K562 (cell line): ENCODE measurements at regions not wholly inside any gene's neighbourhood (a gene's known extent, or its start where the extent isn't known, plus 50 kb on each side); places are given as distances from the start of the nearest gene placed in this dataset.

Source experiments
- ATAC-seq: fragments of 200-7000 bp; cut with Tn5 transposase; 3 replicates; pipeline ENCODE4 v1.9.1; 2020; ENCODE audit warnings: moderate library complexity
- BruUV-seq: library from RNA; stranded (reverse); fragments of 400-500 nt; replicated peaks from 2 replicates; lab custom pipeline; 2021; lab: Mats Ljungman, UMichigan
- CTCF ChIA-PET: fragments of 300-600 bp; formaldehyde crosslinking; extraction: SDS; loops from one replicate; lab custom pipeline; 2021; ENCODE audit warnings: low intra/inter-chr PET ratio; lab: Yijun Ruan, JAX
- POLR2A ChIA-PET: fragments of 300-600, 350-650 bp; sonication (Branson Sonifier 250); formaldehyde crosslinking; extraction: SDS; loops from one replicate; lab custom pipeline; 2021; ENCODE audit warnings: antibody characterized with exemption, inconsistent platforms; lab: Yijun Ruan, JAX
- DNase-seq, 4 experiments: peaks; one replicate each; pipeline versions ENCODE4 v3.0.0 to v3.0.0-alpha.2; 2011 to 2018; ENCODE audit warnings: low spot score in 3 of 4, mixed read lengths in 3 of 4; ENCODE audit errors: extremely low read depth in 1 of 4
- FAIRE-seq: peaks from 2 replicates; lab custom pipeline; 2011; peaks lifted over from hg19 to GRCh38; lab: Jason Lieb, UNC
- H2AFZ ChIP-seq: 2 replicates; pipeline ENCODE4 v1.6.0; 2011; ENCODE audit warnings: low read depth, low read length, control low read depth, inconsistent platforms
- H3K27ac ChIP-seq: fragments of 200-600 bp; 3 replicates; pipeline ENCODE4 v1.8.0; 2011; ENCODE audit warnings: low read depth, mild to moderate bottlenecking, control low read depth, inconsistent platforms, low read length, moderate library complexity, mixed read lengths; ENCODE audit errors: extremely low read depth
- H3K27me3 ChIP-seq, 2 experiments: fragments of 300-600 bp in 1 of 2; 2 replicates in 1 of 2; 3 replicates in 1 of 2; pipeline versions ENCODE4 v1.6.0 to v1.8.0; 2011; ENCODE audit warnings: inconsistent platforms in 2 of 2, low read length in 2 of 2, mild to moderate bottlenecking in 1 of 2, mixed read lengths in 1 of 2, moderate library complexity in 1 of 2; ENCODE audit not compliant: control insufficient read depth in 2 of 2, insufficient read depth in 2 of 2
- H3K36me3 ChIP-seq: fragments of 300-600 bp; 3 replicates; pipeline ENCODE4 v1.8.0; 2011; ENCODE audit warnings: mild to moderate bottlenecking, low read length, inconsistent platforms; ENCODE audit not compliant: control insufficient read depth, insufficient read depth
- H3K4me1 ChIP-seq, 2 experiments: fragments of 200-600 bp in 1 of 2; replicated peaks in 1 of 2; 2 replicates in 1 of 2; 3 replicates in 1 of 2; pipeline versions ENCODE4 v1.5.1 to v1.8.0; 2011; ENCODE audit warnings: inconsistent platforms in 2 of 2, low read length in 2 of 2, mild to moderate bottlenecking in 1 of 2, mixed read lengths in 1 of 2, moderate library complexity in 1 of 2; ENCODE audit not compliant: control insufficient read depth in 2 of 2, insufficient read depth in 2 of 2
- H3K4me2 ChIP-seq: 2 replicates; pipeline ENCODE4 v1.6.1; 2011; ENCODE audit warnings: low read length, control low read depth, inconsistent platforms, mixed read lengths; ENCODE audit not compliant: insufficient read depth
- H3K4me3 ChIP-seq: fragments of 200-600 bp; sonication (generic), shearing (Covaris generic); 2 replicates; pipeline ENCODE4 v1.5.1; 2016; ENCODE audit warnings: control low read depth, inconsistent platforms
- H3K79me2 ChIP-seq: fragments of 200-600 bp; 3 replicates; pipeline ENCODE4 v1.8.0; 2011; ENCODE audit warnings: low read length, inconsistent platforms; ENCODE audit not compliant: control insufficient read depth, insufficient read depth
- H3K9ac ChIP-seq, 2 experiments: 2 replicates each; pipeline versions ENCODE4 v1.6.0 to v1.6.1; 2011; ENCODE audit warnings: low read depth in 2 of 2, low read length in 2 of 2, control low read depth in 1 of 2, inconsistent platforms in 1 of 2, mild to moderate bottlenecking in 1 of 2, mixed read lengths in 1 of 2; ENCODE audit not compliant: insufficient read depth in 1 of 2
- H3K9me1 ChIP-seq: one replicate; pipeline ENCODE4 v1.6.0; 2011; ENCODE audit warnings: inconsistent platforms, mild to moderate bottlenecking, low read length, moderate library complexity; ENCODE audit not compliant: control insufficient read depth, insufficient read depth
- H3K9me3 ChIP-seq: replicated peaks from 2 replicates; pipeline ENCODE4 v1.5.1; 2011; ENCODE audit warnings: low read depth, low read length, inconsistent platforms; ENCODE audit not compliant: control insufficient read depth, insufficient read depth
- H4K20me1 ChIP-seq: replicated peaks from 2 replicates; pipeline ENCODE4 v1.6.1; 2011; ENCODE audit warnings: low read length, inconsistent platforms, mixed read lengths; ENCODE audit not compliant: control insufficient read depth, insufficient read depth
- CBFA2T3 ChIP-seq: fragments of 450-650 bp; IDR thresholded peaks from 2 replicates; pipeline ENCODE4 v1.6.1; 2017
- GMEB1 ChIP-seq: fragments of 250-450 bp; sonication (Bioruptor Pico); IDR thresholded peaks from 2 replicates; pipeline ENCODE4 v1.4.0; 2020; ENCODE audit warnings: mild to moderate bottlenecking
- MBD1 ChIP-seq: fragments of 250-450 bp; sonication (Bioruptor Pico); IDR thresholded peaks from 2 replicates; pipeline ENCODE4 v1.8.0; 2022; ENCODE audit warnings: inconsistent platforms
- NFE2L1 ChIP-seq: fragments of 450-650 bp; IDR thresholded peaks from 2 replicates; pipeline ENCODE4 v1.6.1; 2016; ENCODE audit warnings: missing genetic modification characterization, low read depth, mild to moderate bottlenecking, missing compliant biosample characterization, moderate library complexity, borderline replicate concordance
- RBM17 ChIP-seq: fragments of 200-400 bp; formaldehyde crosslinking; IDR thresholded peaks from 2 replicates; pipeline ENCODE4 v1.6.1; 2017; ENCODE audit warnings: low read depth, mild to moderate bottlenecking, low read length, borderline replicate concordance
- SAFB ChIP-seq: fragments of 200-400 bp; formaldehyde crosslinking; IDR thresholded peaks from 2 replicates; pipeline ENCODE4 v1.6.1; 2017; ENCODE audit warnings: low read depth, low read length, borderline replicate concordance
- TCF3 ChIP-seq: sonication (generic); formaldehyde crosslinking; IDR thresholded peaks from 2 replicates; pipeline ENCODE4 v1.4.0; 2020; ENCODE audit warnings: mild to moderate bottlenecking, missing genetic modification reagents
- TGIF2 ChIP-seq: sonication (generic); formaldehyde crosslinking; IDR thresholded peaks from 2 replicates; pipeline ENCODE4 v1.8.1; 2022; ENCODE audit warnings: mild to moderate bottlenecking, missing genetic modification reagents, moderate library complexity
- ZBTB26 ChIP-seq: fragments of 450-650 bp; formaldehyde crosslinking; IDR thresholded peaks from 2 replicates; pipeline ENCODE4 v1.4.0; 2022; ENCODE audit warnings: missing genetic modification characterization
- ZBTB8A ChIP-seq: fragments of 450-650 bp; IDR thresholded peaks from 2 replicates; pipeline ENCODE4 v1.6.1; 2018; ENCODE audit warnings: mild to moderate bottlenecking, moderate library complexity; ENCODE audit not compliant: partially characterized antibody
- ZNF274 ChIP-seq: IDR thresholded peaks from 2 replicates; pipeline ENCODE4 v1.6.1; 2011; ENCODE audit warnings: low read depth, mild to moderate bottlenecking, low read length, moderate library complexity, borderline replicate concordance
- ZNF280A ChIP-seq: fragments of 450-650 bp; IDR thresholded peaks from 2 replicates; pipeline ENCODE4 v1.6.1; 2018; ENCODE audit warnings: mild to moderate bottlenecking, low read depth; ENCODE audit not compliant: partially characterized antibody
- ZNF384 ChIP-seq: IDR thresholded peaks from 2 replicates; pipeline ENCODE4 v1.6.1; 2012; ENCODE audit warnings: low read depth, low read length, improper control_type of control experiment
- ZNF561 ChIP-seq: fragments of 450-650 bp; formaldehyde crosslinking; conservative IDR thresholded peaks from 2 replicates; pipeline ENCODE4 v1.4.0; 2020; ENCODE audit warnings: mild to moderate bottlenecking, moderate library complexity
- WGBS: fragments of 100-300 bp; shearing (Covaris generic); methylation state at CpG from one replicate; pipeline ENCODE4 v1.1.6; 2016; ENCODE audit warnings: low coverage, mixed read lengths; ENCODE audit not compliant: insufficient coverage; ENCODE audit errors: missing lambda C conversion rate; 5-methylcytosine and 5-hydroxymethylcytosine counted together
- in situ Hi-C: fragments of 300-500 bp; cut with MboI; formaldehyde crosslinking; loops from 4 replicates; pipeline ENCODE4 v1.15.0; 2018; ENCODE audit warnings: inconsistent platforms, mixed read lengths
- intact Hi-C: fragments of 100-400 bp; cut with micrococcal nuclease; formaldehyde crosslinking; loops from 2 replicates; pipeline ENCODE4 v1.14.2; 2022
- TF ChIP-seq, protein P1 (sequence below): fragments of 250-450 bp; sonication (Bioruptor Pico); IDR thresholded peaks from 2 replicates; pipeline ENCODE4 v1.5.0; 2022; ENCODE audit warnings: mild to moderate bottlenecking

- CTCF ChIA-PET: no interaction called here
- in situ Hi-C loops: no loop called here
- no peaks in the 10 kb centered on the region for H4K20me1 ChIP-seq
- TF ChIP-seq ZNF274: no peak
- TF ChIP-seq ZBTB26 (CRISPR knock-in tag): no peak
- no peak for TF ChIP-seq NFE2L1
- no peak for TF ChIP-seq ZNF280A
- TF ChIP-seq ZNF561: no peak
- TF ChIP-seq, protein P1, sequence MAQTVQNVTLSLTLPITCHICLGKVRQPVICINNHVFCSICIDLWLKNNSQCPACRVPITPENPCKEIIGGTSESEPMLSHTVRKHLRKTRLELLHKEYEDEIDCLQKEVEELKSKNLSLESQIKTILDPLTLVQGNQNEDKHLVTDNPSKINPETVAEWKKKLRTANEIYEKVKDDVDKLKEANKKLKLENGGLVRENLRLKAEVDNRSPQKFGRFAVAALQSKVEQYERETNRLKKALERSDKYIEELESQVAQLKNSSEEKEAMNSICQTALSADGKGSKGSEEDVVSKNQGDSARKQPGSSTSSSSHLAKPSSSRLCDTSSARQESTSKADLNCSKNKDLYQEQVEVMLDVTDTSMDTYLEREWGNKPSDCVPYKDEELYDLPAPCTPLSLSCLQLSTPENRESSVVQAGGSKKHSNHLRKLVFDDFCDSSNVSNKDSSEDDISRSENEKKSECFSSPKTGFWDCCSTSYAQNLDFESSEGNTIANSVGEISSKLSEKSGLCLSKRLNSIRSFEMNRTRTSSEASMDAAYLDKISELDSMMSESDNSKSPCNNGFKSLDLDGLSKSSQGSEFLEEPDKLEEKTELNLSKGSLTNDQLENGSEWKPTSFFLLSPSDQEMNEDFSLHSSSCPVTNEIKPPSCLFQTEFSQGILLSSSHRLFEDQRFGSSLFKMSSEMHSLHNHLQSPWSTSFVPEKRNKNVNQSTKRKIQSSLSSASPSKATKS (CRISPR knock-in tag): no peak
- no peak for TF ChIP-seq RBM17
- no peak for TF ChIP-seq ZNF384
- no peak for TF ChIP-seq MBD1
- TF ChIP-seq TGIF2 (CRISPR knock-in tag): no peak
- no peak for TF ChIP-seq CBFA2T3
- TF ChIP-seq GMEB1: no peak
- TF ChIP-seq SAFB: no peak
- TF ChIP-seq TCF3 (CRISPR knock-in tag): no peak
- TF ChIP-seq ZBTB8A: no peak
Measured at GRCh38 chr7:46661431-46661830, 740.4 kb upstream of the IGFBP3 start.

More at GRCh38 chr7:46661431-46661830, 740.4 kb upstream of the IGFBP3 start:
- no peak overlapping the region for H3K9ac ChIP-seq
- ATAC-seq (no peak), DNase-seq (no peak), FAIRE-seq (no peak)
- H3K9me1 ChIP-seq: no peaks in the 10 kb centered on the region
- no peaks in the 10 kb centered on the region for H3K79me2 ChIP-seq
- no TSS peak for BruUV-seq
- H3K27me3 ChIP-seq: no peaks in the 10 kb centered on the region
- no peaks in the 10 kb centered on the region for H3K36me3 ChIP-seq
- no peak overlapping the region for H3K27ac ChIP-seq
- H3K4me3 ChIP-seq: no peak overlapping the region
- POLR2A ChIA-PET: interaction anchor here (0.7 kb wide), 1 partner anchor 657 kb away, joined by 3 read pairs; no protein-coding TSS in a partner anchor
- WGBS: no CpG with 5 or more reads among the region's 4 CpGs
- H3K4me2 ChIP-seq: no peak overlapping the region
- H3K4me1 ChIP-seq: no peaks in the 10 kb centered on the region
- H3K9me3 ChIP-seq: no peaks in the 10 kb centered on the region
- H2AFZ ChIP-seq: no peak overlapping the region
- intact Hi-C loops: no loop called here
